Stimulated activated CD8-positive, alpha-beta memory T cell treated with anti-CD3 and anti-CD28 coated beads, Interleukin-12 subunit alpha, Interleukin-12 subunit beta, amount 100 ng/mL, for 1 hour (primary cell): ENCODE measurements at regions not wholly inside any gene's neighbourhood (a gene's known extent, or its start where the extent isn't known, plus 50 kb on each side); places are given as distances from the start of the nearest gene placed in this dataset.
"Not testable (repeated sequence)": the region's sequence is repeated elsewhere in the genome, so short reads cannot be mapped to it uniquely, and the experiment has no call there.

Experiments used
- DNase-seq: peaks from one replicate; pipeline ENCODE4 v3.0.0-alpha.2; 2020; ENCODE audit warnings: low read depth

- no peak for DNase-seq
Measured at GRCh38 chr5:125045646-125046045, 299.2 kb upstream of the ZNF608 start.

- no peak for DNase-seq
Measured at GRCh38 chr5:125046838-125047237, 300.4 kb upstream of the ZNF608 start.

GRCh38 chr5:125047871-125048270 is 301.4 kb upstream of the ZNF608 start:
- DNase-seq, result no peak

GRCh38 chr5:125049721-125050702 is 303.6 kb upstream of the ZNF608 start:
- no peak for DNase-seq

- no peak for DNase-seq
Measured at GRCh38 chr5:125050926-125051325, 304.5 kb upstream of the ZNF608 start.

GRCh38 chr5:125052584-125052983 is 306.1 kb upstream of the ZNF608 start:
- DNase-seq, result no peak

GRCh38 chr5:125053179-125053578 is 306.7 kb upstream of the ZNF608 start:
- DNase-seq, result no peak

GRCh38 chr5:125054146-125054545 is 307.7 kb upstream of the ZNF608 start:
- no peak for DNase-seq

GRCh38 chr5:125056671-125057485 is 310.4 kb upstream of the ZNF608 start:
- no peak for DNase-seq

- DNase-seq, result no peak
Measured at GRCh38 chr5:125057912-125058826, 311.7 kb upstream of the ZNF608 start.

- no peak for DNase-seq
Measured at GRCh38 chr5:125059255-125060002, 313.0 kb upstream of the ZNF608 start.

- no peak for DNase-seq
Measured at GRCh38 chr5:125061726-125062125, 315.3 kb upstream of the ZNF608 start.

- DNase-seq, result no peak
Measured at GRCh38 chr5:125064621-125065438, 318.4 kb upstream of the ZNF608 start.

GRCh38 chr5:125065741-125066140 is 319.3 kb upstream of the ZNF608 start:
- no peak for DNase-seq

- DNase-seq, result no peak
Measured at GRCh38 chr5:125070961-125071360, 324.5 kb upstream of the ZNF608 start.

- no peak for DNase-seq
Measured at GRCh38 chr5:125073090-125073489, 326.7 kb upstream of the ZNF608 start.

- no peak for DNase-seq
Measured at GRCh38 chr5:125075567-125075966, 329.1 kb upstream of the ZNF608 start.

GRCh38 chr5:125079028-125079427 is 332.6 kb upstream of the ZNF608 start:
- not testable (repeated sequence) for DNase-seq

- DNase-seq, result no peak
Measured at GRCh38 chr5:125081101-125081500, 334.7 kb upstream of the ZNF608 start.

- no peak for DNase-seq
Measured at GRCh38 chr5:125083981-125084380, 337.5 kb upstream of the ZNF608 start.
